ENCODE measurements at regions not wholly inside any gene's neighbourhood (a gene's known extent, or its start where the extent isn't known, plus 50 kb on each side); places are given as distances from the start of the nearest gene placed in this dataset.

- ATAC-seq (ENCODE audit: low read depth), result no peak
- H3K4me2 ChIP-seq (ENCODE audit: low read depth, low read length), result no peak overlapping the region
These were observed 171.1 kb upstream of the PROK2 start for GRCh38 chr3:71956069-71956340.

More at GRCh38 chr3:71956069-71956340, 171.1 kb upstream of the PROK2 start:
- Histone ChIP-seq H2AK5ac (ENCODE audit: low read depth, low read length) (no peak overlapping the region), H3K14ac (replicated peaks; ENCODE audit: low read depth, low read length) (no peak overlapping the region), H3K56ac (ENCODE audit: extremely low read depth, insufficient read depth, low read length) (no peak overlapping the region), H3K4me1 (ENCODE audit: control insufficient read depth, insufficient read depth, low read length) (no peaks in the 10 kb centered on the region), H2BK15ac (ENCODE audit: low read depth, low read length) (no peak overlapping the region), H3K4me3 (ENCODE audit: insufficient read depth, low read depth, low read length) (no peak overlapping the region), H3K36me3 (ENCODE audit: control insufficient read depth, insufficient read depth, low read length) (no peaks in the 10 kb centered on the region), H3K27ac (ENCODE audit: insufficient read depth, low read length) (no peak overlapping the region), H2BK20ac (ENCODE audit: low read depth, low read length) (no peak overlapping the region), H3K9me3 (ENCODE audit: control insufficient read depth, insufficient read depth, low read length) (no peaks in the 10 kb centered on the region), H4K5ac (ENCODE audit: low read depth, low read length) (no peak overlapping the region), H4K8ac (ENCODE audit: low read depth in 2 of 2, low read length in 2 of 2) (no peak overlapping the region), H4K91ac (ENCODE audit: insufficient read depth, low read depth, low read length) (no peak overlapping the region), H4K20me1 (ENCODE audit: insufficient read depth, low read length) (no peaks in the 10 kb centered on the region), H3K23ac (ENCODE audit: low read depth, low read length) (no peak overlapping the region), H2BK5ac (ENCODE audit: low read depth, low read length, poor library complexity, severe bottlenecking) (no peak overlapping the region), H3K27me3 (ENCODE audit: control insufficient read depth, insufficient read depth, low read length) (peaks cover 15% of the 10 kb centered on the region), H3K4ac (ENCODE audit: low read depth, low read length) (no peak overlapping the region), H3K9ac (ENCODE audit: low read depth, low read length) (no peak overlapping the region), H2AK9ac (replicated peaks; ENCODE audit: low read depth, low read length, poor library complexity) (no peak overlapping the region), H3K9me1 (ENCODE audit: insufficient read depth, low read length) (no peaks in the 10 kb centered on the region), H2BK120ac (ENCODE audit: low read depth, low read length) (no peak overlapping the region), H2AFZ (replicated peaks; ENCODE audit: low read length, poor library complexity) (no peak overlapping the region), H3K79me1 (ENCODE audit: low read depth in 1 of 2, low read length in 2 of 2) (no peaks in the 10 kb centered on the region), H3K18ac (ENCODE audit: low read depth, low read length) (no peak overlapping the region)
- in situ Hi-C loops (cut with MboI; ENCODE audit: low sequenced_read_pairs) (loop anchor here (10.0 kb wide), 1 partner anchor 869 kb away; no protein-coding TSS in a partner anchor), dilution Hi-C loops (cut with HindIII; ENCODE audit: low sequenced_read_pairs, unreplicated experiment) (no loop called here), intact Hi-C loops (cut with micrococcal nuclease) (loop anchor here (5.0 to 10.0 kb wide), 2 partner anchors 241 to 1131 kb away; no protein-coding TSS in a partner anchor)
- no CpG with 5 or more reads among the region's 2 CpGs for WGBS, 2 experiments (ENCODE audit: extremely low coverage in 2 of 2, insufficient read length in 1 of 2)
- no peak for DNase-seq
- ChIA-PET POLR2A (ENCODE audit: unreplicated experiment) (no interaction called here), CTCF (interaction anchor here (0.7 to 1.0 kb wide), 3 partner anchors 12 to 870 kb away, joined by 3 to 5 read pairs (median 3); no protein-coding TSS in a partner anchor)
- no TSS peak for BruUV-seq (replicated peaks)
- TF ChIP-seq BHLHE40 (IDR thresholded peaks at IDR 0.05; ENCODE audit: low read depth, low read length) (no peak), MAFK (IDR thresholded peaks at IDR 0.05; ENCODE audit: low read depth, low read length) (no peak), FOS (IDR thresholded peaks at IDR 0.05; ENCODE audit: low read depth, low read length) (no peak), POLR2A (IDR thresholded peaks at IDR 0.05; ENCODE audit: low read depth, low read length) (no peak), RCOR1 (IDR thresholded peaks at IDR 0.05; ENCODE audit: insufficient replicate concordance, low read length) (no peak), NFE2L2 (IDR thresholded peaks at IDR 0.05; ENCODE audit: low read depth, low read length) (no peak), SMC3 (IDR thresholded peaks at IDR 0.05; ENCODE audit: low read depth, low read length) (no peak), ELK1 (IDR thresholded peaks at IDR 0.05; ENCODE audit: borderline replicate concordance, low read depth, low read length) (no peak), MXI1 (IDR thresholded peaks at IDR 0.05; ENCODE audit: borderline replicate concordance, low read depth, low read length) (no peak), RFX5 (IDR thresholded peaks at IDR 0.05; ENCODE audit: low read depth, low read length) (no peak), MAZ (IDR thresholded peaks at IDR 0.05; ENCODE audit: borderline replicate concordance, low read depth, low read length) (no peak), CEBPB (IDR thresholded peaks at IDR 0.05; ENCODE audit: low read depth, low read length) (no peak), RAD21 (IDR thresholded peaks at IDR 0.05; ENCODE audit: low read length) (no peak)
- TF ChIP-seq, protein P1, sequence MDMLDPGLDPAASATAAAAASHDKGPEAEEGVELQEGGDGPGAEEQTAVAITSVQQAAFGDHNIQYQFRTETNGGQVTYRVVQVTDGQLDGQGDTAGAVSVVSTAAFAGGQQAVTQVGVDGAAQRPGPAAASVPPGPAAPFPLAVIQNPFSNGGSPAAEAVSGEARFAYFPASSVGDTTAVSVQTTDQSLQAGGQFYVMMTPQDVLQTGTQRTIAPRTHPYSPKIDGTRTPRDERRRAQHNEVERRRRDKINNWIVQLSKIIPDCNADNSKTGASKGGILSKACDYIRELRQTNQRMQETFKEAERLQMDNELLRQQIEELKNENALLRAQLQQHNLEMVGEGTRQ (IDR thresholded peaks at IDR 0.05; ENCODE audit: low read depth, low read length), result no peak
- TF ChIP-seq, protein P2, sequence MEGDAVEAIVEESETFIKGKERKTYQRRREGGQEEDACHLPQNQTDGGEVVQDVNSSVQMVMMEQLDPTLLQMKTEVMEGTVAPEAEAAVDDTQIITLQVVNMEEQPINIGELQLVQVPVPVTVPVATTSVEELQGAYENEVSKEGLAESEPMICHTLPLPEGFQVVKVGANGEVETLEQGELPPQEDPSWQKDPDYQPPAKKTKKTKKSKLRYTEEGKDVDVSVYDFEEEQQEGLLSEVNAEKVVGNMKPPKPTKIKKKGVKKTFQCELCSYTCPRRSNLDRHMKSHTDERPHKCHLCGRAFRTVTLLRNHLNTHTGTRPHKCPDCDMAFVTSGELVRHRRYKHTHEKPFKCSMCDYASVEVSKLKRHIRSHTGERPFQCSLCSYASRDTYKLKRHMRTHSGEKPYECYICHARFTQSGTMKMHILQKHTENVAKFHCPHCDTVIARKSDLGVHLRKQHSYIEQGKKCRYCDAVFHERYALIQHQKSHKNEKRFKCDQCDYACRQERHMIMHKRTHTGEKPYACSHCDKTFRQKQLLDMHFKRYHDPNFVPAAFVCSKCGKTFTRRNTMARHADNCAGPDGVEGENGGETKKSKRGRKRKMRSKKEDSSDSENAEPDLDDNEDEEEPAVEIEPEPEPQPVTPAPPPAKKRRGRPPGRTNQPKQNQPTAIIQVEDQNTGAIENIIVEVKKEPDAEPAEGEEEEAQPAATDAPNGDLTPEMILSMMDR (conservative IDR thresholded peaks at IDR 0.05; ENCODE audit: low read depth, low read length), result no peak

All from IMR-90 (cell line).